DMS114 treated with DMSO at 0.1 percent for 48 hours (cell line): ENCODE measurements at regions not wholly inside any gene's neighbourhood (a gene's known extent, or its start where the extent isn't known, plus 50 kb on each side); places are given as distances from the start of the nearest gene placed in this dataset.
"Not testable (repeated sequence)": the region's sequence is repeated elsewhere in the genome, so short reads cannot be mapped to it uniquely, and the experiment has no call there.

ENCODE experiments used
- DNase-seq: peaks from one replicate; lab custom pipeline; 2025; ENCODE audit not compliant: unreplicated experiment; lab: John Stamatoyannopoulos, UW

GRCh38 chr16:87161822-87162676 is 155.1 kb downstream of the C16orf95 start:
- no peak for DNase-seq

DNA sequence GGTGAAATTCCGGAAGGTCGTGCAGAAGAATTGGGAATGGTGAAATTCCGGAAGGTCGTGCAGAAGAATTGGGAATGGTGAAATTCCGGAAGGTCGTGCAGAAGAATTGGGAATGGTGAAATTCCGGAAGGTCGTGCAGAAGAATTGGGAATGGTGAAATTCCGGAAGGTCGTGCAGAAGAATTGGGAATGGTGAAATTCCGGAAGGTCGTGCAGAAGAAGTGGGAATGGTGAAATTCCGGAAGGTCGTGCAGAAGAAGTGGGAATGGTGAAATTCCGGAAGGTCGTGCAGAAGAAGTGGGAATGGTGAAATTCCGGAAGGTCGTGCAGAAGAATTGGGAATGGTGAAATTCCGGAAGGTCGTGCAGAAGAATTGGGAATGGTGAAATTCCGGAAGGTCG is 154.4 kb downstream of the C16orf95 start:
- not testable (repeated sequence) for DNase-seq

GRCh38 chr16:87163637-87164036 is 153.6 kb downstream of the C16orf95 start:
- no peak for DNase-seq

GRCh38 chr16:87165151-87165550 is 152.0 kb downstream of the C16orf95 start:
- no peak for DNase-seq

DNA sequence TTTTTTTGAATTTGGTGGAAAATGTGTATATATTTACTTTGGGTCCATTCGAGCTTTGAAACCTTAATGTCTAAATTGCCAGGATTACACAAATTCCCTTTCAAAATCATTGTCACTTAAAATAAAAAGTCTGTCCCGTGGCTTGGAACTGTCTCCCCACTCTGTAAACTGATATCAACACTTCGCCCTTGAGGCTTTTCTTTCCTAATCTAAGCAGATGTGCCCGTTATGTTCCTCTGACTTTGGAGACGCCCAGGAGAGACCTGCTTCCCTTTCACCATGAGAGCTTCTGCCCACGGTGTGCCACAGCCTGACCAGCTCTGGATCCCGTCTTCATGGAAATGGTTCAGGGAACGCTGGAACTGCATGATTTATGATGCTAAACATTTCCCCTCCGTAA is 151.3 kb downstream of the C16orf95 start:
- DNase-seq: no peak

GRCh38 chr16:87166321-87166720 is 150.9 kb downstream of the C16orf95 start:
- DNase-seq: no peak

GRCh38 chr16:87166934-87167333 is 150.3 kb downstream of the C16orf95 start:
- DNase-seq: no peak

GRCh38 chr16:87169509-87169995 is 147.6 kb downstream of the C16orf95 start:
- no peak for DNase-seq

DNA sequence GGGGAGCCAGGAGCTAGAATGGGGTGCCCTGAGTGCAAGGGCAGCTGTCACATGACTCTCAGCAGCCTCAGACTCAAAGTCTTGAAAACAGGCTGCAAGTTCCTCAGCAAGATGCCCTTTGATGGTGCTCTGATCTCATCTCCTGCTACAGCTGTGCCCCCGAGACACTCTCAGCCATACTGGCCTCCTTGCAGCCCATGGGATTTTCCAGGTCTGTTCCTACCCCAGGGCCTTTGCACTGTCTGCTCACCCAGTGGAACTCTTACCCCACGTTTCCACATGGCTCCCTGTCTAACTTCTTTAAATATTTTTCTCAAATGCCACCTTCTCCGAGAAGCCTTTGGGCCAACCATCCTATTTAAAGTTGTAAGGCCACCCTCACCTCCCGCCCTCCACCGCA is 146.9 kb downstream of the C16orf95 start:
- DNase-seq: no peak

DNA sequence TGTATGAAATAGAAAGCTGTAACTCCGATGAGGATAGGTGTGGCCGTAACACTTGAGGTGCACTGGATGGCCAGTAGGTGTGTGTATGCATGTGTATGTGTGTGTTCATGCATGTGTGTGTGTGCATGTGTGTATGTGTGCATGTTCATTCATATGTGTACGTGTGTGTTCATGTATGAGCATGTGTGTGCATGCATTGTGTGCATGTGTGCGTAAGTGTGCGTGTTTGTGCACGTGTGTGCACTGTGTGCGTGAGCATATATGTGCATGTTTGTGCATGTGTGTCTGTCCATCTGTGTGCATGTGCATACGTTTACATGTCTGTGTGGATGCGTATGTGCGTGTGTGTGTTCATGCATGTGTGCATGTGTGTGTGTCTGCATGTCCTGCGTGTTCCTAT is 145.5 kb downstream of the C16orf95 start:
- no peak for DNase-seq

GRCh38 chr16:87172632-87173031 is 144.6 kb downstream of the C16orf95 start:
- no peak for DNase-seq

DNA sequence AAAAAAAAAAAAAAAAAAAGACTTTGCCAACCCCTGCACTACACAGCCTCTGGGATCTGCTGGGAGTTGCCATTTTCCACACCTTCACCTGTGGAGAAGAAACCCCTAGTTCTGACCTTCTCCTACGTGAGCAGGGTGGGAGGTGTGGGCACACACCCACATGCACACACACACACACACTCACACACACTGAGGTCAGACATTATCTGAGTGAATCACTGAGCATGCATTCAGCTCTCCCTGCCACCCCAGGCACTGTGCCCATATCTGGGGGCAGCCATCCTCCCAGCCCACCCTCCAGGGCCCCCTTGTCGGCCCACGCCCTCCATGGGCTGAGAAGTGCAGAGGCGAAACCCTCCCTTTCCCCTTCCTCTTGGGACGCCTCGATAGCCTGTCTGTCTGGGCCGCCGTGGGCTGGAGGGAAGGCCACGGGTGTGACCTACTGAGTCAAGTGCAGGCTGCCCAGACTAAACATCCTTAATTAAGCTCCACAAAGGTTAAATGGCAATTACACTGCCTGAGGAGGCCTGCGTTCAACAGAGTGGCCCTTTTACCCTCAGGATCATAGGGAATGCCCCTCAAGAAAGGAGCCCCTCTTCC is 143.8 kb downstream of the C16orf95 start:
- DNase-seq: no peak

DNA sequence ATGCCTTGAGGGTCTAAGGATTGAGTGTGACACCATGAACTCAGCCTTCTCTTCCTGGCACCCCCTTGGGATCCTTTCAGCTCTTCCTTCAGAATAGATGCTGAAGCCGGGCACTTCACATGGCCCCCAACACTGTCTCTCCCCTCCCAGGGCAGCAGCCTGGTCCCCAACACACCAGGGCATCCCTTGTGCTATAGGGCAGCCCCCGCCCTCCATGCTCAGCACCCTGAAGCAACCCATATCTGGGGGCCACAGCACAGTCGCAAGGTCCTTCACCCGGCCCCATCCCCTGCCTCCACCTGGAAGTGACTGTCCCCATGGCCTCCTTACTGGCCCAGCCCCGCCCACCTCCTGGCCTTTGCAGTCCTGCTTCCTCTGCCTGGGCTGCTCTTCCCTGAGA is 143.1 kb downstream of the C16orf95 start:
- no peak for DNase-seq

DNA sequence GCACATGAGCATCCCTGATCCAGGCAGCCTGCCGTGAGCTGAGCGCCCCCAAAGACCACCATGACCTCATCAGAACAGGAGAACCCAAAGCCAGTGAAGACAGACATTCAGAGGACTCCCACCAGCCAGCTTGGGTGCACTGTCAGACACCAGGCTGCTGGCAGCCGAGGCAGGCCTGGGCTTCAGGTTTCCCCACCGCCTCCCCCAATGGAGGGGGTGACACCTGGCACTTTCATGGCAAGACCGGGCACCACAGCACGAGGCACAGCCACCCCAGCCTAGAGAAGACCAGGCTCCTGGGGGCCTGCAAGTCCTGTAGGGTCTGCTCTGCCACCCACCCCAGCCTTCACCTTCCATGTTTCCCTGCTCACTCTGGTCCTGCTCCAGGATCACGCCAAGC is 140.5 kb downstream of the C16orf95 start:
- no peak for DNase-seq

DNA sequence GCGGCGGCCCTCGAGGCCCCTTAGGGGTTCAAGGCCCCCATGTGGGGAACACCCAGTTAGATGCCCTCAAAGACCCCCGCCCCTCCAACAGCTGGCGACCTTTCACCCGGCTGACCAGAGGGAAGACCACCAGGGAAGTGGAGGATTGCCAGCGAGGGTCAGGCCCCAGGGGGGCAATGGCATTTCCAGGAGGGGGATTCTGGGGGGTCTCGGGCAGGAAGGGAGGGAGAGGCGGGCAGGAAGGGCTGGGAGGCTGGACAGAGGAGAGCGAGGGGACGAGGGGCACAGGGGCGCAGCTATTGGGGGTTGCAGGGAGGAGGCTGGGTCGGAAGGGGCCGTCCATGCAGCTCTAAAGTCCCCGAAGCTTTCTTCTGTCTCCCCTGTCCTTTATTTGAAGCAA is 139.5 kb downstream of the C16orf95 start:
- DNase-seq: no peak

DNA sequence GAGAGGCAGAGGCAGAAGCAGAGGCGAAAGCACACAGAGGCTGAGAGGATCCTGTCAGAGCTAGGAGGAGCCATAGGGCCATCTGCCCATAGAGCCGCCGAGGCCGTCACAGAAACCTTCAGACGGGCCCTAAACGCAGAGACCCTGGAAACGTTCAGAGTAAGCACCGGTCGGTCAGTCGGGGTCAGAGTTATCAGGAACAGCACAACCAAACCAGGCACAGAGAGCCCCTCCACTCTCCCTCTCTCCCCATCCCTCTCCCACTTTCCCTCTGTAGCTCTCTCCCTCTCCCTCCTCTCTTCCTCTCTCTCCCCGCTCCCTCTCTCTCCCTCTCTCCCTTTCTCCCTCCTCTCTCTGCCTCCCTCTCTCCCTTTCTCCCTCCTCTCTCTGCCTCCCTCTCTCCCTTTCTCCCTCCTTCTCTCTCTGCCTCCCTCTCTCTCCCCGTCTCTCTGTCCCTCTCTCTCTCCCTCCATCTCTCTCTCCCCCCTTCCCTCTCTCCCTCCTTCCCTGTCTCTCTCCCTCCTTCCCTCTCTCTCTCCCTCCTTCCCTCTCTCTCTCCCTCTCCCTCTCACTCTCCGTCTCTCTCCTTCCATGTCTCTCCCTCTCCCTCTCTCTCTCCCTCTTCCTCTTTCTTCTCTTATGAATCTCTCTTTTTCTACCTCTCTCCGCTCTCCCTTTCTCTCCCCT is 138.9 kb downstream of the C16orf95 start:
- DNase-seq: no peak

DNA sequence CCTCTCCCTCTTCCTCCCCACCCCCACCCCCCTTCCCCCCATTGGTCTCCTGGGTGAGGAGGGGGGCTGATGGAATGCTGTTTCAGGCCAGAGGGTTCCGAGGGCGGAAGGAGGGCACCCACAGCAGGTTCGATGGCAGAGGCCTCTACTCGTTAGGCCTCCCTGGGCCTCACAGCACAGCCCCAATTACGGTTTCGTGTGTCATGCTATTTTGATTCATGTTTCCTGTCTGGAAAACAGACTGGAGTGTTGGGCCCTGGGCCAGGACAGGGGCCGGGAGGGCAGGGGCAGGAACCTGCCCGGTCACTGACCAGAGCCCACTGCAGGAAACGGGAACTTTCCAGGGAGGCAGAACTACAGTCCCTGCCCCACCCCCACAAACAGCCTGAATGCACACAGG is 138.2 kb downstream of the C16orf95 start:
- no peak for DNase-seq

DNA sequence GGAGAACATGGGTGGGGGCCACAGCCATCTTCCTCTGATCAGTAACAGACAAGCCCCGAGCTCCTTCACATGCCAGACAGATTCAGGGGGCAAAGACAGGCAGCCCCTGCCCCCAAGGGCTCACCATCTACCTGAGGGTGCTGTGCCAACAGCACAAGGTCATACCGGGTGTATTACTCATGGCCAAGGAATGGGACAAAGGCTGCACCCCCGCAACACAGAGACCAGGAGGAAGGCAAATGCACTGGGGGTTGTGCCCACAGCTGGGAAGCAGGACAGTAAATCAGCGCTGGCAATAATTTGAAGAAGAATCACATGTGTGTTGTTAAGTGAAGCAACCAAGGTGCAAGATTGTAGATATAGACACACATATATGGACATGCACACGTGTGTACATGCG is 137.1 kb downstream of the C16orf95 start:
- no peak for DNase-seq

DNA sequence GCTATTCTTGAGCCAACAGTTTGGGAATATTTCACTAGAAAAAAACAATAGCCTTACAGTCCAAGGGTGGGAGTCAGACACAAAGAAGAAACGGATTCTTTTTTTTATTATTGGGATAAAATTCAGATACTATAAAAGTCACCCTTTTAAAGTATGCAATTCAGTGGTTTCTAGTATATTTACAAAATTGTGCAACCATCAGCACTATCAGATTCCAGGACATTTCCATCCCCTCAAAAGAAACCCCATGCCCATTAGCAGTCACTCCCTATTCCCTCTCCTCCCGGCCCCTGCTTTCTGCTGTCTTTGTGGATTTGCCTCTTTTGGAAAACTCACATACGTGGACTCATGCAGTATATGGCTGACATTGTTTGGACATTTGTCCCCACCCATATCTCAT is 134.4 kb downstream of the C16orf95 start:
- DNase-seq: no peak

GRCh38 chr16:87183647-87184046 is 133.5 kb downstream of the C16orf95 start:
- DNase-seq: no peak

- DNase-seq: no peak
These were observed 131.9 kb downstream of the C16orf95 start for GRCh38 chr16:87185308-87185707.

GRCh38 chr16:87185983-87186382 is 131.2 kb downstream of the C16orf95 start:
- no peak for DNase-seq
